LNCAP (cell line): ENCODE measurements at regions not wholly inside any gene's neighbourhood (a gene's known extent, or its start where the extent isn't known, plus 50 kb on each side); places are given as distances from the start of the nearest gene placed in this dataset.

Experiments used
- TF ChIP-seq, protein P1 (sequence below): fragments of 450-650 bp; IDR thresholded peaks from 2 replicates; pipeline ENCODE4 v1.5.1; 2017; ENCODE audit warnings: mild to moderate bottlenecking

DNA sequence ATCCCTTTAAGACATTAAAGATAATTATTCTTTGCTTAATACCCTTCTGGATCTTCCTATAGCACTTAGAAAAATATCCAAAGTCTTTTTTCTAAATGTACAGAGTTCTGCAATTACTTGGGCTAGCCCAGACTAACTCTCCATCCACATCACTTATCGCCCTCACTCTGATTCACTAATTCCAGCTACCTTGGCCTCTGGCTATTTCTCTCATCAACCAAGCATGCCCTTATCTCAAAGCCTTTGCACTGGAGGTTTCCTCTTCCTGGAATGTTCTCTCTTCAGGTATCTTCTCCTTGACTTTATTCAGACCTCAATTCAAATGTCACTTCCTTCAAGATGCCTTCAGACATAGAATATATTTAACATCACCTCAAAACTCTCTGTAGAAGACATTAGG is 345.1 kb upstream of the SMIM31 start:
- TF ChIP-seq, protein P1, sequence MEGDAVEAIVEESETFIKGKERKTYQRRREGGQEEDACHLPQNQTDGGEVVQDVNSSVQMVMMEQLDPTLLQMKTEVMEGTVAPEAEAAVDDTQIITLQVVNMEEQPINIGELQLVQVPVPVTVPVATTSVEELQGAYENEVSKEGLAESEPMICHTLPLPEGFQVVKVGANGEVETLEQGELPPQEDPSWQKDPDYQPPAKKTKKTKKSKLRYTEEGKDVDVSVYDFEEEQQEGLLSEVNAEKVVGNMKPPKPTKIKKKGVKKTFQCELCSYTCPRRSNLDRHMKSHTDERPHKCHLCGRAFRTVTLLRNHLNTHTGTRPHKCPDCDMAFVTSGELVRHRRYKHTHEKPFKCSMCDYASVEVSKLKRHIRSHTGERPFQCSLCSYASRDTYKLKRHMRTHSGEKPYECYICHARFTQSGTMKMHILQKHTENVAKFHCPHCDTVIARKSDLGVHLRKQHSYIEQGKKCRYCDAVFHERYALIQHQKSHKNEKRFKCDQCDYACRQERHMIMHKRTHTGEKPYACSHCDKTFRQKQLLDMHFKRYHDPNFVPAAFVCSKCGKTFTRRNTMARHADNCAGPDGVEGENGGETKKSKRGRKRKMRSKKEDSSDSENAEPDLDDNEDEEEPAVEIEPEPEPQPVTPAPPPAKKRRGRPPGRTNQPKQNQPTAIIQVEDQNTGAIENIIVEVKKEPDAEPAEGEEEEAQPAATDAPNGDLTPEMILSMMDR = no peak

DNA sequence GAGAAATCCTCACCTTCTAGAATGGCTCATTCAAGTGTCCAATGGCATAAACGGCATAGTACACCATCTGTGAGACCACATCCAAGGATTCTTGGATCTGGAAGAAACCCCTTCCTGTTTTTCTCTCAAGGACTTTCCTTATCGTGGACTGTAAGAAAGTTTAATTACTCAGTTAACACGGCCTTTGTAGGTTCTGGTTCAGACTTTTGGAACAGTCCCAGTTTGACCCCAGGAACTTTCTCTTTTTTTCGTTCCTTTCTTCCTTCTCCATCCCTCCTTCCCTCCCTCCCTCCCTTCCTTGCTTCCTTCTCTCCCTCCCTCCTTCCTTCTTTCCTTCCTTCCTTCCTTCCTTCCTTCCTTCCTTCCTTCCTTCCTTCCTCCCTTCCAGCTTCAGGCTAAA is 343.5 kb upstream of the SMIM31 start:
- TF ChIP-seq, protein P1 = no peak

GRCh38 chr4:164412246-164412645 is 341.7 kb upstream of the SMIM31 start:
- TF ChIP-seq, protein P1 = no peak

GRCh38 chr4:164413743-164414142 is 340.2 kb upstream of the SMIM31 start:
- TF ChIP-seq, protein P1 = no peak

DNA sequence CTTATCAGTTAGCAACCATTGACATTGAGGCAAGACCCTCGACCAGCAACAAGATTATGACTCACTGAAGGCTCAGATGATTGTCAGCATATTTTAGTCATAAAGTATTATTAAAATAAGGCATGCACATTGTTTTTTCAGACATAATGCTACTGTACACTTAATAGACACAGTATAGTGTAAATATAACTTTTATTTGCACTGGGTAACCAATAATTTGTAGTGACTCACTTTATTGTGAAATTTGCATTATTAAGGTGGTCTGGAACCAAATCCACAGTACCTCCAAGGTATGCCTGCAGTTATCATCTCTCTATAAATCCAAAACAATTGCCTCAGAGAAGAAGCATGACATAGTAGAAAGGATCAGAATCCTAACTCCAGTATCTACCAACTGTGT is 330.1 kb upstream of the SMIM31 start:
- TF ChIP-seq, protein P1 = no peak

GRCh38 chr4:164424846-164425245 is 329.1 kb upstream of the SMIM31 start:
- TF ChIP-seq, protein P1 = no peak

- TF ChIP-seq, protein P1 = no peak
Observed at GRCh38 chr4:164428561-164428960, 325.4 kb upstream of the SMIM31 start.

DNA sequence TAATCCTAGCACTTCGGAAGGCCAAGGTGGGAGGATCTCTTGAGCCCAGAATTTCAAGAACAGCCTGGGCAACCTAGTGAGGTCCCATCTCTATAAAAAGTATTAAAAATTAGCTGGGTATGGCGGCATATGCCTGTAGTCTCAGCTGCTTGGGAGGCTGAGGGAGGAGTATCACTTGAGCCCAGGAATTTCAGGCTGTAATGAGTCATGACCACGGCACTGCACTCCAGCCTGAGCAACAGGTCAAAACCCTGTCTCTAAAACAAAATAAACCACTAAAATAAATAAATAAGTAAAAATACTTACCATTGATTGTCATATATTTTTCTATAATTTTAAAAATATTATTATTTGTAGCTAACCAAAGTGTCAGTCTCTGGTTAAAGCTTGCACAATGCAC is 315.6 kb upstream of the SMIM31 start:
- TF ChIP-seq, protein P1 = no peak
